CD4-positive, alpha-beta T cell (primary cell): ENCODE measurements at regions not wholly inside any gene's neighbourhood (a gene's known extent, or its start where the extent isn't known, plus 50 kb on each side); places are given as distances from the start of the nearest gene placed in this dataset.
"Not testable (repeated sequence)": the region's sequence is repeated elsewhere in the genome, so short reads cannot be mapped to it uniquely, and the experiment has no call there.

ENCODE experiments used
- ATAC-seq: fragments of 200-7000 bp; cut with Tn5 transposase; one replicate; pipeline ENCODE4 v1.10.0; 2022; ENCODE audit warnings: mild to moderate bottlenecking; ENCODE audit not compliant: poor library complexity
- CTCF ChIA-PET: fragments of 350-600 bp; sonication (Branson Sonifier 250); formaldehyde crosslinking; loops from one replicate; lab custom pipeline; 2021; ENCODE audit warnings: antibody characterized with exemption, inconsistent platforms; lab: Charles Lee
- POLR2A ChIA-PET: fragments of 350-600 bp; sonication (Branson Sonifier 250); formaldehyde crosslinking; loops from one replicate; lab custom pipeline; 2021; ENCODE audit warnings: antibody characterized with exemption, inconsistent platforms; lab: Charles Lee
- DNase-seq, 14 experiments: peaks; one replicate each; pipeline ENCODE4 v3.0.0-alpha.2; 2013 to 2020; ENCODE audit warnings: mixed read lengths in 2 of 14
- H3K27ac ChIP-seq, 2 donors: one replicate each; pipeline versions ENCODE4 v1.5.1 to v1.7.0; 2013; ENCODE audit warnings: low read length in 2 of 2, low read depth in 1 of 2, mild to moderate bottlenecking in 1 of 2
- H3K27me3 ChIP-seq, 2 experiments: 1 replicate in 1 of 2; 2 replicates in 1 of 2; pipeline versions ENCODE4 v1.6.1 to v1.7.0; 2013; ENCODE audit warnings: low read length in 2 of 2, control low read depth in 1 of 2, mild to moderate bottlenecking in 1 of 2, moderate library complexity in 1 of 2; ENCODE audit not compliant: insufficient read depth in 2 of 2, control insufficient read depth in 1 of 2
- H3K36me3 ChIP-seq: one replicate; pipeline ENCODE4 v1.6.1; 2013; ENCODE audit warnings: low read length, control low read depth; ENCODE audit not compliant: insufficient read depth
- H3K4me1 ChIP-seq: one replicate; pipeline ENCODE4 v1.6.1; 2013; ENCODE audit warnings: low read length, control low read depth; ENCODE audit not compliant: insufficient read depth
- H3K4me3 ChIP-seq: one replicate; pipeline ENCODE4 v1.5.1; 2013; ENCODE audit warnings: mild to moderate bottlenecking, low read length, moderate library complexity
- H3K9me3 ChIP-seq, 2 experiments: 1 replicate in 1 of 2; 2 replicates in 1 of 2; pipeline versions ENCODE4 v1.6.1 to v1.7.0; 2013; ENCODE audit warnings: low read length in 2 of 2, mild to moderate bottlenecking in 2 of 2, control low read depth in 1 of 2, moderate library complexity in 1 of 2; ENCODE audit not compliant: control insufficient read depth in 1 of 2, insufficient read depth in 1 of 2
- H3K27ac Mint-ChIP-seq: one replicate; pipeline ENCODE4 v1.8.0; 2020; ENCODE audit warnings: mixed read lengths
- H3K27me3 Mint-ChIP-seq: one replicate; pipeline ENCODE4 v1.8.0; 2021; ENCODE audit warnings: mixed read lengths
- H3K36me3 Mint-ChIP-seq: one replicate; pipeline ENCODE4 v1.8.0; 2021; ENCODE audit warnings: low read depth, mixed read lengths
- H3K4me1 Mint-ChIP-seq: one replicate; pipeline ENCODE4 v1.8.0; 2021; ENCODE audit warnings: low read depth, mixed read lengths
- H3K4me3 Mint-ChIP-seq: one replicate; pipeline ENCODE4 v1.8.0; 2020; ENCODE audit warnings: mild to moderate bottlenecking, mixed read lengths
- H3K9me3 Mint-ChIP-seq: one replicate; pipeline ENCODE4 v1.8.0; 2020; ENCODE audit warnings: mixed read lengths
- CTCF ChIP-seq: fragments of 200-600 bp; IDR thresholded peaks from one replicate; pipeline ENCODE4 v1.8.0; 2022; ENCODE audit warnings: antibody characterized with exemption, mild to moderate bottlenecking
- intact Hi-C, 2 experiments: fragments of 100-400 bp; cut with DNase I in 1 of 2; cut with micrococcal nuclease in 1 of 2; formaldehyde crosslinking; loops; one replicate each; pipeline versions ENCODE4 v1.15.1 to v1.9.0; 2023 to 2025; cut with DNase I, micrococcal nuclease

- H3K27me3 Mint-ChIP-seq, result no peaks in the 10 kb centered on the region
- POLR2A ChIA-PET, result no interaction called here
- ATAC-seq, result no peak
Measured at GRCh38 chr2:56816666-56817065, 632.9 kb downstream of the CCDC85A start.

GRCh38 chr2:56831780-56832179 lies 648.0 kb downstream of the CCDC85A start:
- DNase-seq (no peak), ATAC-seq (no peak)
- no peak overlapping the region for H3K27ac ChIP-seq
- CTCF ChIA-PET, result no interaction called here
- Mint-ChIP-seq H3K4me3 (no peak overlapping the region), H3K27me3 (no peaks in the 10 kb centered on the region), H3K27ac (no peak overlapping the region), H3K36me3 (no peaks in the 10 kb centered on the region), H3K4me1 (no peaks in the 10 kb centered on the region), H3K9me3 (peaks cover 12% of the 10 kb centered on the region)
- no peak overlapping the region for H3K4me3 ChIP-seq
- H3K9me3 ChIP-seq, result peaks cover 0 to 5% of the 10 kb centered on the region in 2 experiments
- H3K27me3 ChIP-seq, result no peaks in the 10 kb centered on the region
- POLR2A ChIA-PET, result no interaction called here
- intact Hi-C loops, result no loop called here
- no peaks in the 10 kb centered on the region for H3K36me3 ChIP-seq
- H3K4me1 ChIP-seq, result no peaks in the 10 kb centered on the region
- TF ChIP-seq CTCF, result no peak

More at GRCh38 chr2:56816666-56817065, 632.9 kb downstream of the CCDC85A start:
- Histone ChIP-seq H3K4me3 (no peak overlapping the region), H3K9me3 (peaks cover 0 to 16% of the 10 kb centered on the region in 2 experiments), H3K27ac (no peak overlapping the region), H3K27me3 (no peaks in the 10 kb centered on the region), H3K36me3 (no peaks in the 10 kb centered on the region), H3K4me1 (no peaks in the 10 kb centered on the region)
- H3K4me3 Mint-ChIP-seq, result no peak overlapping the region
- no peak overlapping the region for H3K27ac Mint-ChIP-seq
- H3K36me3 Mint-ChIP-seq, result no peaks in the 10 kb centered on the region
- intact Hi-C loops, result no loop called here
- no peak for DNase-seq
- H3K4me1 Mint-ChIP-seq, result no peaks in the 10 kb centered on the region
- CTCF ChIA-PET, result no interaction called here
- peaks cover 18% of the 10 kb centered on the region for H3K9me3 Mint-ChIP-seq
- TF ChIP-seq CTCF, result no peak

GRCh38 chr2:56834686-56835085 lies 650.9 kb downstream of the CCDC85A start:
- Histone ChIP-seq H3K27me3 (no peaks in the 10 kb centered on the region), H3K4me3 (no peak overlapping the region), H3K36me3 (no peaks in the 10 kb centered on the region), H3K4me1 (no peaks in the 10 kb centered on the region), H3K27ac (no peak overlapping the region), H3K9me3 (peaks cover 0 to 5% of the 10 kb centered on the region in 2 experiments)
- Mint-ChIP-seq H3K27me3 (no peaks in the 10 kb centered on the region), H3K4me1 (no peaks in the 10 kb centered on the region), H3K36me3 (no peaks in the 10 kb centered on the region), H3K27ac (no peak overlapping the region), H3K4me3 (no peak overlapping the region), H3K9me3 (peaks cover 13% of the 10 kb centered on the region)
- DNase-seq (no peak), ATAC-seq (no peak)
- intact Hi-C loops, result no loop called here
- CTCF ChIA-PET, result no interaction called here
- no peak for TF ChIP-seq CTCF
- POLR2A ChIA-PET, result no interaction called here

- H3K27ac Mint-ChIP-seq, result not testable (repeated sequence)
Measured at GRCh38 chr2:56840009-56840408, 656.2 kb downstream of the CCDC85A start.

More at GRCh38 chr2:56840009-56840408, 656.2 kb downstream of the CCDC85A start:
- H3K27me3 Mint-ChIP-seq, POLR2A ChIA-PET, H3K4me1 ChIP-seq, intact Hi-C loops, H3K4me3 ChIP-seq, H3K4me1 Mint-ChIP-seq, H3K36me3 Mint-ChIP-seq, H3K36me3 ChIP-seq, H3K9me3 ChIP-seq, H3K27ac ChIP-seq, H3K27me3 ChIP-seq, ATAC-seq, H3K4me3 Mint-ChIP-seq, CTCF ChIA-PET, DNase-seq: not testable (repeated sequence)
- H3K9me3 Mint-ChIP-seq, result peaks cover 15% of the 10 kb centered on the region
